HFFc6 (cell line): ENCODE measurements at regions not wholly inside any gene's neighbourhood (a gene's known extent, or its start where the extent isn't known, plus 50 kb on each side); places are given as distances from the start of the nearest gene placed in this dataset.

Experiments
- DNase-seq: peaks from one replicate; pipeline ENCODE4 v3.0.0-alpha.2; 2018
- H3K27ac Mint-ChIP-seq: 2 replicates; pipeline ENCODE4 v1.8.0; 2020; ENCODE audit warnings: mild to moderate bottlenecking, mixed read lengths
- H3K27me3 Mint-ChIP-seq: 2 replicates; pipeline ENCODE4 v1.8.0; 2021; ENCODE audit warnings: mild to moderate bottlenecking, moderate library complexity, mixed read lengths; ENCODE audit not compliant: insufficient read depth
- H3K36me3 Mint-ChIP-seq: 2 replicates; pipeline ENCODE4 v1.8.0; 2021; ENCODE audit warnings: low read depth, mixed read lengths
- H3K4me1 Mint-ChIP-seq: 2 replicates; pipeline ENCODE4 v1.8.0; 2020; ENCODE audit warnings: low read depth, mixed read lengths
- H3K4me3 Mint-ChIP-seq: 2 replicates; pipeline ENCODE4 v1.8.0; 2020; ENCODE audit warnings: mild to moderate bottlenecking, moderate library complexity, mixed read lengths
- H3K9me3 Mint-ChIP-seq: 2 replicates; pipeline ENCODE4 v1.8.0; 2020; ENCODE audit warnings: mild to moderate bottlenecking, mixed read lengths
- CTCF ChIP-seq: fragments of 200-600 bp; sonication (generic); IDR thresholded peaks from 2 replicates; pipeline ENCODE4 v1.5.0; 2021; ENCODE audit warnings: antibody characterized with exemption, mild to moderate bottlenecking

DNA sequence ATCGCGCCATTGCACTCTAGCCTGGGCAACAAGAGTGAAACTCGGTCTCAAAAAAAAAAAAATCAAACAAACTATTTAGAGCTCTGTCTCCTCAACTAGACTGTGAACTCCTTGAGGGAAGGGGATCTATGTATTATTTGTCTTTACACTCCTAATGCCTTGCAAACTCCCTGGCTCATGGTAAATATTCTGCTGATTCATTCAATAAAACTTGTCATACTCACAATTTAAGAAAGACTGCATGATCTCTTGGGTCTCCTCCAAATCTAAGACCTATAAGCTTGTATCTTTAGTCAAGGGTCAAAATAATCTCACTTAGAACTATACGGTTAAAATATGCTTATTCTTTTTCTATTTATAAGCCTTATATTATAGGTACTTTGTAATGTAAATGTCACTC is 90.3 kb upstream of the NR5A2 start:
- H3K27ac Mint-ChIP-seq: no peak overlapping the region
- no peak for DNase-seq
- H3K36me3 Mint-ChIP-seq: no peaks in the 10 kb centered on the region
- peaks cover 7% of the 10 kb centered on the region for H3K27me3 Mint-ChIP-seq
- peaks cover 16% of the 10 kb centered on the region for H3K4me1 Mint-ChIP-seq
- no peak overlapping the region for H3K4me3 Mint-ChIP-seq
- H3K9me3 Mint-ChIP-seq: no peaks in the 10 kb centered on the region
- TF ChIP-seq CTCF: no peak

GRCh38 chr1:199937661-199938060 is 89.8 kb upstream of the NR5A2 start:
- Mint-ChIP-seq H3K4me3 (no peak overlapping the region), H3K9me3 (no peaks in the 10 kb centered on the region), H3K27me3 (peaks cover 7% of the 10 kb centered on the region), H3K4me1 (peaks cover 12% of the 10 kb centered on the region; the same call in 1 of the 2 replicates), H3K27ac (no peak overlapping the region), H3K36me3 (no peaks in the 10 kb centered on the region)
- DNase-seq: no peak
- TF ChIP-seq CTCF: no peak

DNA sequence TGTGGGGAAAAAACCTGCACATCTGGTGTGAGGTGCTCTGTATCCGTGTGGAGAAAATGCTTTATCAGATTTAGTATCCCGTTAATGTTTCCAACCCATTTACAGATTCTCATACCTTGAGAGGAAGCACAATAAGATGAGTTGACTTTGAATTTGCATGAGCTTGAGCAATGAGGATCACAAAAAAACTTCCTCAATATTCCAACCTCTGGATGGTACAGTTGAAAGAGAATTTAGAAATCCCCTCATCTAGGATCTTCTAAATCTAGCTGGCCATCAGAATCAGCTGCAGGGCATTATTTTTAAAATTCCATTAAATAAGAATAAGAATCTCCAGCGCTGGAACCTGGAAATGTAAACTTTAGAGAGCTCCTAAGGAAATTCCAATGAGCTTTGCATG is 82.5 kb upstream of the NR5A2 start:
- peaks cover 17% of the 10 kb centered on the region; the same call in 1 of the 2 replicates for H3K4me1 Mint-ChIP-seq
- TF ChIP-seq CTCF: no peak
- DNase-seq: no peak
- no peak overlapping the region for H3K4me3 Mint-ChIP-seq
- no peaks in the 10 kb centered on the region for H3K9me3 Mint-ChIP-seq
- H3K27ac Mint-ChIP-seq: no peak overlapping the region
- H3K36me3 Mint-ChIP-seq: peaks cover 7% of the 10 kb centered on the region; the same call in 1 of the 2 replicates
- H3K27me3 Mint-ChIP-seq: no peaks in the 10 kb centered on the region; the same call in 1 of the 2 replicates

DNA sequence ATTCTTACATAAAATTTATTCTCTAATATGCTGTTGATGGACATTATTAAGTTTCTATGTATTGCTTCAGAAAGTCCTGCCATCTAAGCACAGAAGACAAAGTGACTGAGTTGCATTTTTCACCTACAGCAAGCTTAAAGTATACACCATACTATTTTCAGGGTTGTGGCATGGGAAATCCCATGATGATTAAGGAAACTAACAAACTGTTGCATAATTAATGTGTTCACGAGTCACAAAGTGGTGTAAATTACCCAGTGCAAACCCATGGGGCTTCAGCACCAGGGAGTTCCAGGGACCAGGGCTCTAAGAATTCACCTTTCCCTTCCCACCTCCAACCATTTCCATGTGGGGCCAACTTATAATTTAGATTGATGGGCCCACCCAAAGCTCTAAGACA is 81.9 kb upstream of the NR5A2 start:
- no peak overlapping the region for H3K4me3 Mint-ChIP-seq
- no peak overlapping the region for H3K27ac Mint-ChIP-seq
- no peaks in the 10 kb centered on the region for H3K9me3 Mint-ChIP-seq
- peaks cover 7% of the 10 kb centered on the region; the same call in 1 of the 2 replicates for H3K36me3 Mint-ChIP-seq
- peaks cover 17% of the 10 kb centered on the region; the same call in 1 of the 2 replicates for H3K4me1 Mint-ChIP-seq
- H3K27me3 Mint-ChIP-seq: no peaks in the 10 kb centered on the region; the same call in 1 of the 2 replicates
- no peak for DNase-seq
- TF ChIP-seq CTCF: no peak

GRCh38 chr1:199946305-199947155 is 81.0 kb upstream of the NR5A2 start:
- Mint-ChIP-seq H3K4me1 (peaks cover 18% of the 10 kb centered on the region), H3K27me3 (peaks cover 1% of the 10 kb centered on the region; the same call in 1 of the 2 replicates), H3K36me3 (peaks cover 7% of the 10 kb centered on the region; the same call in 1 of the 2 replicates), H3K4me3 (no peak overlapping the region), H3K9me3 (no peaks in the 10 kb centered on the region), H3K27ac (no peak overlapping the region)
- no peak for DNase-seq
- TF ChIP-seq CTCF: no peak
